ENCODE measurements at regions not wholly inside any gene's neighbourhood (a gene's known extent, or its start where the extent isn't known, plus 50 kb on each side); places are given as distances from the start of the nearest gene placed in this dataset.
"Not testable (repeated sequence)": the region's sequence is repeated elsewhere in the genome, so short reads cannot be mapped to it uniquely, and the experiment has no call there.

DNA sequence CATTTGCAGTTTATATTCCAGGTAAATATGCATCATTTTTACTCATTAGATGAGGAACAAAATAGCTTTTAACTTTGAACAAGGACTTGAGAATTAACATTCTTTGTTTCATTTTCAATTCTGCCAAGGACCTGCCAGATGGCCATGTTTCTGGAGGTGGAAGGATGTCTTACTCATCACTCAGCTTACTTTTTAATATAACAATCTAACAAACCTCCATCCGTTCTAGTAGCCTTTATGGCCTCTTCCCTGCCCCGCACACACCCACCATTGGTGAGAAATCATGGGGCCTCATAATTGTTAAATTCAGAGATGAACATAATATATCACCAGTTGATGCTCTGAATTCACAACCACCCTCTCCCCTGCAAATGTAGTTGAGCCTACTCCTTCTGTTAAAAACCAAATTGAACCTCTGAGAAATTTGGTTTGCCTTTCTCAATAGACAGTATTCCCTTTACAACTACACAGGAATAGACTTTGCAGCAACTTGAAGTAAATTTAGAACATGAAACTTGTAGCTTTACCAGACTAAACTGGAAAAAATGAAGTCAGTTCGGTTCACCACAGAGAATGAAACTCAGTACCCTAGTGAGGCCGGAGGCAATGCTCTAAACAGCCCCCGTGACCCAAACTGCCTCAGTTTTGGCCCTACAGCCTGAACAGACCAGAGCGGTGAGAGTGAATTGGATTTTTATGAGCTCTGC is 50.1 kb upstream of the ACSL4 start:
- CTCF ChIA-PET (ENCODE audit: partially characterized antibody): no interaction called here
- Histone ChIP-seq H3K27ac (ENCODE audit: low read depth, low read length) (no peak overlapping the region), H3K4me3 (ENCODE audit: low read length in 2 of 2) (no peak overlapping the region), H3K36me3 (ENCODE audit: insufficient read depth, low read length) (no peaks in the 10 kb centered on the region), H3K9me3 (ENCODE audit: control insufficient read depth in 1 of 2, low read length in 2 of 2) (no peaks in the 10 kb centered on the region), H3K4me1 (ENCODE audit: insufficient read depth, low read length) (no peaks in the 10 kb centered on the region), H3K27me3 (ENCODE audit: insufficient read depth, low read length) (no peaks in the 10 kb centered on the region)
- H3K27ac Mint-ChIP-seq: peak overlapping the region in 4 of 7 donors; percentile 38 to 74 (median 52)
- H3K4me1 Mint-ChIP-seq: peaks cover 5 to 13% (median 7%) of the 10 kb centered on the region in 4 donors
- no peaks in the 10 kb centered on the region for H3K36me3 Mint-ChIP-seq
- no peak for DNase-seq
- no peaks in the 10 kb centered on the region for H3K27me3 Mint-ChIP-seq
- no peaks in the 10 kb centered on the region for H3K9me3 Mint-ChIP-seq
- intact Hi-C loops (cut with micrococcal nuclease): no loop called here
- H3K4me3 Mint-ChIP-seq: peak overlapping the region; percentile 50 to 87 (median 70)
- POLR2A ChIA-PET (ENCODE audit: partially characterized antibody): no interaction called here

DNA sequence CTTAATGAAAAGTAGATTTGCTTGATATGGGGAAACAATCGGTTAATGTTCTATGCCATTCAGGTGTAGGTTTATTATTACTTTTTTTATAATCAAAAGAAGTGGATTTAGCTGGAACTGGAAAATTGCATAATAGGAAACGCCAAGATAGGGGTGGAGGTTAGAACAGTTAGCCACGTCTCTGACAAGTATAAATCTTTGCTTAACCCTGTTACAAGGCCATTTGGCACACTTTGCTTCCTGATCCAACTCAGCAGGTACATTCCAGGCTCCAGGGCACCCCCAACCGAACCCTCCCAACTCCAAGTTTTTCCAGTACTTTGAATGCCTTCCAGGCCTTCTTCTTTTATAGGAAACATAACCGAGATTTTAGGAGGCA is 50.6 kb upstream of the ACSL4 start:
- Mint-ChIP-seq H3K4me3 (no peak overlapping the region), H3K9me3 (no peaks in the 10 kb centered on the region), H3K27ac (no peak overlapping the region), H3K27me3 (no peaks in the 10 kb centered on the region), H3K4me1 (peaks cover 5 to 13% (median 7%) of the 10 kb centered on the region in 4 donors), H3K36me3 (no peaks in the 10 kb centered on the region)
- no peak for DNase-seq
- no peaks in the 10 kb centered on the region for H3K36me3 ChIP-seq (ENCODE audit: insufficient read depth, low read length)
- H3K27me3 ChIP-seq (ENCODE audit: insufficient read depth, low read length): no peaks in the 10 kb centered on the region
- CTCF ChIA-PET (ENCODE audit: partially characterized antibody): no interaction called here
- POLR2A ChIA-PET (ENCODE audit: partially characterized antibody): no interaction called here
- no peak overlapping the region for H3K4me3 ChIP-seq (ENCODE audit: low read length in 2 of 2)
- intact Hi-C loops (cut with micrococcal nuclease): no loop called here
- H3K4me1 ChIP-seq (ENCODE audit: insufficient read depth, low read length): no peaks in the 10 kb centered on the region
- H3K9me3 ChIP-seq (ENCODE audit: control insufficient read depth in 1 of 2, low read length in 2 of 2): no peaks in the 10 kb centered on the region
- no peak overlapping the region for H3K27ac ChIP-seq (ENCODE audit: low read depth, low read length)

GRCh38 chrX:109785053-109785452 is 52.0 kb upstream of the ACSL4 start:
- H3K4me1 ChIP-seq (ENCODE audit: insufficient read depth, low read length): no peaks in the 10 kb centered on the region
- Mint-ChIP-seq H3K36me3 (no peaks in the 10 kb centered on the region), H3K27ac (no peak overlapping the region), H3K4me3 (no peak overlapping the region), H3K9me3 (no peaks in the 10 kb centered on the region), H3K4me1 (peaks cover 5 to 13% (median 7%) of the 10 kb centered on the region in 4 donors), H3K27me3 (peaks cover 0 to under 1% of the 10 kb centered on the region in 2 donors)
- no peaks in the 10 kb centered on the region for H3K36me3 ChIP-seq (ENCODE audit: insufficient read depth, low read length)
- intact Hi-C loops (cut with micrococcal nuclease): no loop called here
- H3K27ac ChIP-seq (ENCODE audit: low read depth, low read length): no peak overlapping the region
- CTCF ChIA-PET (ENCODE audit: partially characterized antibody): no interaction called here
- POLR2A ChIA-PET (ENCODE audit: partially characterized antibody): no interaction called here
- DNase-seq: no peak
- no peak overlapping the region for H3K4me3 ChIP-seq (ENCODE audit: low read length in 2 of 2)
- no peaks in the 10 kb centered on the region for H3K9me3 ChIP-seq (ENCODE audit: control insufficient read depth in 1 of 2, low read length in 2 of 2)
- H3K27me3 ChIP-seq (ENCODE audit: insufficient read depth, low read length): no peaks in the 10 kb centered on the region

DNA sequence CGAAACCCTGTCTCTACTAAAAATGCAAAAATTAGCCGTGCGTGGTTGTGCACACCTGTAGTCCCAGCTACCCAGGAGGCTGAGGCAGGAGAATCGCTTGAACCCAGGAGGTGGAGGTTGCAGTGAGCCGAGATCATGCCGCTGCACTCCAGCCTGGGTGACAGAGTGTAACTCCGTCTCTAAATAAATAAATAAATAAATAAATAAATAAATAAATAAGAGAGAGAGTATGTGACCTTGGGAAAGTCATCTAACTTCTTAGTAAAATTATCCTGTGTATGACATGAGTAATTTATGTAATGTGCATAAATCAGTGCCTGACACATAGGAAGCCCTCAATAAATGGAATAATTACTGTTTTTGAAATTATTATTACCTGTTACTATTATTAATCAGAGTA is 57.5 kb upstream of the ACSL4 start:
- H3K36me3 ChIP-seq (ENCODE audit: insufficient read depth, low read length); H3K36me3 Mint-ChIP-seq; H3K27ac ChIP-seq (ENCODE audit: low read depth, low read length); H3K9me3 ChIP-seq (ENCODE audit: control insufficient read depth in 1 of 2, low read length in 2 of 2); H3K27ac Mint-ChIP-seq; H3K27me3 ChIP-seq (ENCODE audit: insufficient read depth, low read length); intact Hi-C loops (cut with micrococcal nuclease); H3K4me3 Mint-ChIP-seq; H3K4me1 ChIP-seq (ENCODE audit: insufficient read depth, low read length); POLR2A ChIA-PET (ENCODE audit: partially characterized antibody); H3K9me3 Mint-ChIP-seq; DNase-seq; H3K27me3 Mint-ChIP-seq; H3K4me1 Mint-ChIP-seq; H3K4me3 ChIP-seq (ENCODE audit: low read length in 2 of 2); CTCF ChIA-PET (ENCODE audit: partially characterized antibody): not testable (repeated sequence)

- Histone ChIP-seq H3K27ac (ENCODE audit: low read depth, low read length) (no peak overlapping the region), H3K36me3 (ENCODE audit: insufficient read depth, low read length) (no peaks in the 10 kb centered on the region), H3K27me3 (ENCODE audit: insufficient read depth, low read length) (no peaks in the 10 kb centered on the region), H3K4me3 (ENCODE audit: low read length in 2 of 2) (no peak overlapping the region), H3K9me3 (ENCODE audit: control insufficient read depth in 1 of 2, low read length in 2 of 2) (no peaks in the 10 kb centered on the region), H3K4me1 (ENCODE audit: insufficient read depth, low read length) (no peaks in the 10 kb centered on the region)
- Mint-ChIP-seq H3K27me3 (peaks cover 3 to 4% of the 10 kb centered on the region in 2 donors), H3K9me3 (no peaks in the 10 kb centered on the region), H3K4me3 (no peak overlapping the region), H3K27ac (no peak overlapping the region), H3K4me1 (no peaks in the 10 kb centered on the region), H3K36me3 (no peaks in the 10 kb centered on the region)
- CTCF ChIA-PET (ENCODE audit: partially characterized antibody): no interaction called here
- DNase-seq: no peak
- POLR2A ChIA-PET (ENCODE audit: partially characterized antibody): no interaction called here
- intact Hi-C loops (cut with micrococcal nuclease): no loop called here
Observed at GRCh38 chrX:109793191-109793590, 60.1 kb upstream of the ACSL4 start.

- Histone ChIP-seq H3K9me3 (ENCODE audit: control insufficient read depth in 1 of 2, low read length in 2 of 2) (no peaks in the 10 kb centered on the region), H3K27ac (ENCODE audit: low read depth, low read length) (no peak overlapping the region), H3K36me3 (ENCODE audit: insufficient read depth, low read length) (no peaks in the 10 kb centered on the region), H3K4me3 (ENCODE audit: low read length in 2 of 2) (no peak overlapping the region), H3K4me1 (ENCODE audit: insufficient read depth, low read length) (no peaks in the 10 kb centered on the region), H3K27me3 (ENCODE audit: insufficient read depth, low read length) (no peaks in the 10 kb centered on the region)
- Mint-ChIP-seq H3K27ac (no peak overlapping the region), H3K4me1 (no peaks in the 10 kb centered on the region), H3K4me3 (no peak overlapping the region), H3K27me3 (peaks cover 2 to 4% of the 10 kb centered on the region in 2 donors), H3K36me3 (no peaks in the 10 kb centered on the region), H3K9me3 (no peaks in the 10 kb centered on the region)
- ChIA-PET CTCF (ENCODE audit: partially characterized antibody) (no interaction called here), POLR2A (ENCODE audit: partially characterized antibody) (no interaction called here)
- intact Hi-C loops (cut with micrococcal nuclease): no loop called here
- DNase-seq: no peak
Observed at GRCh38 chrX:109795682-109796081, 62.6 kb upstream of the ACSL4 start.

- Mint-ChIP-seq H3K4me3 (no peak overlapping the region), H3K27me3 (peaks cover 2% of the 10 kb centered on the region in 2 donors), H3K27ac (no peak overlapping the region), H3K36me3 (no peaks in the 10 kb centered on the region), H3K9me3 (no peaks in the 10 kb centered on the region), H3K4me1 (peaks cover 0 to 1% (median 0%) of the 10 kb centered on the region in 4 donors)
- ChIA-PET POLR2A (ENCODE audit: partially characterized antibody) (no interaction called here), CTCF (ENCODE audit: partially characterized antibody) (no interaction called here)
- Histone ChIP-seq H3K27me3 (ENCODE audit: insufficient read depth, low read length) (no peaks in the 10 kb centered on the region), H3K4me1 (ENCODE audit: insufficient read depth, low read length) (no peaks in the 10 kb centered on the region), H3K36me3 (ENCODE audit: insufficient read depth, low read length) (no peaks in the 10 kb centered on the region), H3K9me3 (ENCODE audit: control insufficient read depth in 1 of 2, low read length in 2 of 2) (no peaks in the 10 kb centered on the region), H3K4me3 (ENCODE audit: low read length in 2 of 2) (no peak overlapping the region), H3K27ac (ENCODE audit: low read depth, low read length) (no peak overlapping the region)
- intact Hi-C loops (cut with micrococcal nuclease): no loop called here
- DNase-seq: no peak
Observed at GRCh38 chrX:109797311-109797975, 64.4 kb upstream of the ACSL4 start.
